IPS-NIHi7 (cell line): ENCODE measurements at regions not wholly inside any gene's neighbourhood (a gene's known extent, or its start where the extent isn't known, plus 50 kb on each side); places are given as distances from the start of the nearest gene placed in this dataset.
"Not testable (repeated sequence)": the region's sequence is repeated elsewhere in the genome, so short reads cannot be mapped to it uniquely, and the experiment has no call there.

Experiments used
- DNase-seq: peaks from one replicate; pipeline ENCODE4 v3.0.0; 2012; ENCODE audit warnings: mixed read lengths; ENCODE audit errors: extremely low spot score

DNA sequence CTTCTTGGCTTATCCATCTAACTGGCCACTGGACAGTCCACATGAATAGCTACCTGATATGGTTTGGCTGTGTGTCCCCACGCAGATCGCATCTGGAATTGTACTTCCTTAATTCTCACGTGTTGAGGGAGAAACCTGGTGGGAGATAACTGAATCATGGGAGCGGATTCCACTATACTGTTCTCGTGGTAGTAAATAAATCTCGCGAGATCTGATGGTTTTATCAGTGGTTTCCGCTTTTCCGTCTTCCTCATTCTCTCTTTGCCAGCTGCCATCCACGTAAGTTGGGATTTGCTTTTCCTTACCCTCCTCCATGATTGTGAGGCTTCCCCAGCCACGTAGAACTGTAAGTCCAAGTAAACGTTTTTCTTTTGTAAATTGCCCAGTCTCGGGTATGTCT lies 1496.4 kb downstream of the KHDRBS2 start:
- not testable (repeated sequence) for DNase-seq

DNA sequence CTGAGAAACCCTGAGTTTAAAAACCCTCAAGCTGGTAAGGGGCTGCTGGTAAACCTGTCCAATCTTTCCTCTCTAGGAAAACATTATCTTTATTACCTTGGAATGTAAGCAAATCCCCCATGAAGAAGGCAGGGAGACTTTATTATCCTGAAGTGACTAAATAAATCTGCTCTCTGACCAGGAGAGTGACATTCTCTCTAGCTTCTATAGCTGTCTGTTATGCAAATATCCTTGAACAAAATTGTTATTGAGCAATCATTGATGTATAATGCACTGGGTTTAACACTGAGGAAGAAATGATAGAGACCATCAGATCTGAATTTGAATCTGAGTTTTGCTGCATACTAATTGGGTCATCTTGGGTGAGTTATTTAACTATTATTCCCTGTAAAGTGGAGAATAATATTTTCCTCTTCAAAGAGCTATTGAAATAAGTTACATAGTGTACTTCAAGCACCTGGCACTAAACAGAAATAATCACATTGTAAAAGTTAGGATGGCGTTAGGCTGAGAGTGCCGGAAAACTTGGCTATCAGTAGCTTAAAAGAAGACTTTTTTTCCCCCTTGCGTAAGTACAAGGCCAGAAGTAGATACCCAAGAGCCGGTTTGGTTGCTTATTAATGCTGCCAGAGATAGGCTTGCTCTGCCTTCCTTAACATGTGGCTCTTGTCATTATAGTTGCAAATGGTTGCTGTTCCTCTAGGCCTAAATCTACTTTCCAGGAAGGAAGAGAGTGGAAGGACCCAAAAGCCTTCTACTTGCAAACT lies 1503.1 kb downstream of the KHDRBS2 start:
- not testable (repeated sequence) for DNase-seq

DNA sequence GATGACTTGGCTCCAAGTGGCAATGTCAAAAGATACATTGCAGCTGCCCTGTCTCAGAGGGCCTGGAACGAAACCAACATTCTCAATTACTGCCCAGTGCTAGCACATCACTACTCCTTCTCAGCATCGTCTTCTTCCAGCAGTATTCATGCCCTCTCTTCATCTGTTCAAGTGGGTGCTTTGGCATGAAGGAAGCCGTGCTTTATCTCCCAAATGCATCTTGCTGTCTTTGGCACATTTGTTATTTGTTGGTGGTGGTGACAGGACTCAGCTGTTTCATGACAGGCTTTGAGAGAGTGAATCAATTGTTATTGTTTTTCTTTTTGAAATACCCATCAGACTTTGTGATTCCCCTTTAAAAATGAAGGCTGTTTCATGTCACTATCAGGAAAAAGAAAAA lies 1506.4 kb downstream of the KHDRBS2 start:
- DNase-seq, result not testable (repeated sequence)

DNA sequence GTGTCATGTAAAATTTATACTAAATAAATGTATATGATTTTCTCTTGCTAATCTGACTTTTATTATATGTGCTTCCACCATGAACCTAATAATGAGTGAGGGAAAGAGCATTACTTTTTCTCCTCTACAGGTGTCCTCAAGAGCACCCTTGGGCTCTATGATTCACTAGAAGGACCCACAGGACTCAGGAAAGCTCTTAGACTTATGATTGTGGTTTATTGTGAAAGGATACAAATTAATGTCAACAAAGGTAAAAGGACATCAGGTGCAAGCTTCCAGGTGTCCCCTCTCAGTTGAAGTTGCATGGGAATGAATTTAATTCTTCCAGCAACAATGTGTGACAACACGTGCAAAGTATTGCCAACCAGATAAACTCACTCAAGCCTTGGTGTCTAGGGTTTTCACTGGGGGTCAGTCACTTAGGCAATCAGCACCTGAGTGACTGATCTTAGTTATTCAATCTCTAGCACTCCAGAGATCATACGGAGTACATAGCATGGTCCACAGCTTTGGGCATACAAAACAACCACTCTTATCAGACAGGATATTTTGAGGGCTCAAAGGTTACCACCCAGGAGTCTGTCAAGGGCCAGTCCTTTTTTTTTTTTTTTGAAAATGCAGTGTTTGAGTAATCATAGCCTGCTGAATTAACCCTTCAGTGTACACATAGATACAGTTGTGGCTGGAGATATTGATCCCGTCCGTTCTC lies 1518.1 kb downstream of the KHDRBS2 start:
- DNase-seq, result not testable (repeated sequence)

DNA sequence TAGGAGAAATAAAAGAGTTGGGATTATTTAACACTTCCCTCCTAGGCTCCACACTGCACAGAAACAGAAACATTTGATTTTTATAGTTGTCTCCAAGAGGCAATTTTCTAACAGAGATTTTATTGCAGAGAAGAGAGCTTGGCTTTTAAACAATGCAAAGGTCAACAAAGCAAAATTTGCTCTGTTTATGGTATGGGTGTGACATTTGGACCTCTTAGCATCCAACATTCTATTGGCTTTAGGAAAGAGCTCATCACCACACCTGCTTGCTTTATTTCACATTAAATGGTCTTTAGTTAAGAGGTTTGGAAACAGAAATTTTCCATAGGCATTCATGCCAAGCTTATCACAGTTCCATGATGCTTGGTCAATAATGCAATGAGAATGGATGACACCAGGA lies 1520.7 kb downstream of the KHDRBS2 start:
- DNase-seq, result not testable (repeated sequence)

DNA sequence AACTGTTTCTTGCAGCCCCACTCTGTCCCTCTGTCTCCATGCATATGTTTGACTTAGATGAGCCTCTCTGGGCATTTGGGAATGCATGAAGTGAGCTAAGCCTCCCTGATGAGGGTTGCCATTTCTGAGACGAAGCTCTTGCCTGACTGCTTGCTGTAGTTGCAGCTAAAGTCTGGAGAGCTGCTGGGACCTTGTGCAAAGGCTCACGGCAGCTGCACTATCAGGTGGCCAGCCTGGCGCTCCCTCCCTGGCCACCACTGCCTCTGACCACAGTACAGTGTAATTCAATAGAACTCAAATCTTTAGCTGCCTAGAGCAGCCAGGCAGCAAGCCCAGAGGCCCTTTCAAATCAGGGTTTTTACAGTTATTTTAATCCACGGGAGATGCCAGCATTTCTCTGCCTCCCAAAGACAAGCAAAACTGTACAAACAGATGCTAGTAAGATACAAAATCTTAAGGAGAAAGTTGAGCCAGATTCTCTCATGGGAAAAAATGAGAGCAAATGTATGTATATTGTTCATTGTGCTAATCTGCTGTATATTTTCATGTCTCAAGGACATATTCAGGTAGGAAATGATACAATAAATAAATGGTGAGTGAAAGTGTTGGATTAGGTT lies 1522.5 kb downstream of the KHDRBS2 start:
- DNase-seq, result not testable (repeated sequence)

DNA sequence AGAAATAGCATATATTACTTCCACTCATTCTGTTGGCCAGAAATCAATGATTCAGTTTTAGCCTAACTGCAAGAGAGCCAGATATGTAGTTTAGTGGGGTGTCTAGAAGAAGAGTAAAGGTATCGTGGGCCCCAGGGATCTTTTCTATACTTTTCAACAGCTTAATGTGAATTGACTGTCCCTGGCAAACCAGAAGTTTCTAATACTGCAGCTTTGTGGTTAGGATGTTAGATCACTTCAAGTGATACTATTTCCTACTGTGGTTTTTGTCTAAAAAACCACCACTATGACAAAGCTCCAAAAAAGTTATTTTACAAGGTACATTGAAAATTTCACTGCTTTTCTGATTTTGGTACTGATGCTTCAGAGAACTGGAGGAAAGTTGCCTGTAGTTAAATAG lies 1525.1 kb downstream of the KHDRBS2 start:
- DNase-seq, result not testable (repeated sequence)

DNA sequence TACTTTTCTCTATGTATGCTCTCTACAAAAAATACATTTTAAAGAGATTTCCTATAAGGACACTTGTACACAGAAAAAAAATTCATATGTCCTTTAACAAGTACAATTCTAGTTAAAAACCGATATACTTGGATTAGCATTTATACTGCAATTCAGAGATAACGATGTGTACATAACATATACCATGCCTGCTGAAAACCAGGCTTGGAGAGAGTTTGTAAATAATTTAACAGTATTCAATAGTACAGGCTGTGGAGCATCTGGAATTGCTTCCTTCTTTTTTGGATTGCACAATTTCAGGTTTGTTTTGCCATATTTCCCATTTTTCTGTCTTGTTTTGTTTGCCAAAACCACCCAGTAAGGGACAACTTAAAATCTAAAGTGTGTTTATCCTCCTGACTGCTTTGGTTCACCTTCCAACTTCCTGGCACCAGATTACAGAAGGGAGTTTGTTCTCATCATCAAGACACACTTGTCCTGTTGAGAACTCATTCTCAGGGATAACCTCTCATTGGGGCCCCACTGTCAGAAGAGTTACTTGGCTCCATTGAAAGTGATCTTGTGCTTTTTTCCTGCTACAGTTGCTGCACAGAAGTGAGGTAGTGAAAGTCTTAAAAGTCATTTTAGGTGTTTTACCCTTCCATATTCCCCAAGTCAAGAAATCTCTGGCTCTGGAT lies 1526.7 kb downstream of the KHDRBS2 start:
- not testable (repeated sequence) for DNase-seq

DNA sequence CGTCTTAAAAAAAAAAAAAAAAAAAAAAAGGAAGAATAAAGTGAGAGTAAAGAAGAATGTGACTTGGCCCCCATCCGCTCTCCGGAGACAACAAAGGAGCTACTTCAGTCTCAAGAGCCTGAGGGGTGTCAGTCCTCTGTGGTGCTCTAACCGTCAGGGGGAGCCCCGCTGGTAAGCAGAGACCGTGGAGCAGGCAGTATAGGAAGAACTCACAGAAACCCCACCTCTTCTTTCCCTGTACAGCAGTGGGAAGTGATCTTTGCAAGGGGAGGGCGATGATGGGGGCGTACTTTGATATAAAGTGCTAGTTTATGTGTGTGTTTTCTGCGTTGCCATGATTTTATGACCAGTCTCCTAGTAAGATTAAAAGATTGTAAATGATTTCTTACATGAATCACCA lies 1527.3 kb downstream of the KHDRBS2 start:
- DNase-seq, result not testable (repeated sequence)

DNA sequence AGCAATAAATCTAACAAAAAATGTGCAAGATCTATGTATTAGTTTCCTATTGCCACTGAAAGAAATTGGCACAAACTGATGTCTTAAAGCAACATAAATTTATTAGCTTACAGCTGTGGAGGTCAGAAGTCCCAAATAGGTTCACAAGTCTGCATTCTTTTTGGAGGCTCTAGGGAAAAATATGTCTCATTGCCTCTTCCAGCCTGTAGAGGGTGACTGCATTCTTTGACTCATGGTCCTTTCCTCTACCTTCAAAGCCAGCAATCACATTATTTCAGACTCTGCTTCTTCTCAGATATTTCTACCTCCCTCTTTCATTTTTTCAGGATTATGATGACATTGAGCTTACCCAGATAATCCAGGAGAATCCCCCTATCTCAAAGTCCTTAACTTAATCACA lies 1531.1 kb downstream of the KHDRBS2 start:
- DNase-seq, result peak; percentile 5

DNA sequence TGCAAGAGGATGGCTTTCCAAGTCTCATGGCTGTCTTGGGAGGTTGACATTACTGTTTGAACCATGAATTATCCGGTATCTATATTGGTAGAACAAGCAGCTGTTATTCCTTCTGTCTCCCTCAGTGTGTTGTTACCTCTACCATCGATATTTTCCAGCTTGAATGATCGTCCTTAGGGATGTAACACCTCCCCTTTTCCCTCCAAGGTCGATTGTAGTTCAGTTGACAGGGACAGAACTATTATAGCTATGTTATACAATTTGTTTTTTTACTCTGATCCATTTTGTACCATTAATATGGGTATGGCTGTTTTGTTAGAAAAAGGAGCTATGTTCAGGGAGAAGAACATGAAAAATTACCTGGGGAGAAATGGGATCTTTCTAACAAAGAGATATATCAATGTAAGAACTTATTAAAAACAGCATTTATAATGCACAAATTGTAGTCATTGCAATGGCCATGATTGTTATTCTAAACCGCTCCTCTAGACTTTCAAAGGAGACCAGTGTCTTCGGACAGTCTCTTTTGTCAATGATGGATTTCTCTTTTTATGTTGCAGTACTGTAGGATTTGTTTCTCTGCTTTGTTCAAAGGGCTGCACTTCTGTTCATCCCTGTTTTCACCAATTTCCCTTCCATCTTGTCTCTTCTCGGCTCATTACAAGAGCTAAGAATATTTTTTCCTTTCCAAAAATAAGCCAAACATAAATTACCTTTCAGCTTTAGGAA lies 1535.5 kb downstream of the KHDRBS2 start:
- not testable (repeated sequence) for DNase-seq

DNA sequence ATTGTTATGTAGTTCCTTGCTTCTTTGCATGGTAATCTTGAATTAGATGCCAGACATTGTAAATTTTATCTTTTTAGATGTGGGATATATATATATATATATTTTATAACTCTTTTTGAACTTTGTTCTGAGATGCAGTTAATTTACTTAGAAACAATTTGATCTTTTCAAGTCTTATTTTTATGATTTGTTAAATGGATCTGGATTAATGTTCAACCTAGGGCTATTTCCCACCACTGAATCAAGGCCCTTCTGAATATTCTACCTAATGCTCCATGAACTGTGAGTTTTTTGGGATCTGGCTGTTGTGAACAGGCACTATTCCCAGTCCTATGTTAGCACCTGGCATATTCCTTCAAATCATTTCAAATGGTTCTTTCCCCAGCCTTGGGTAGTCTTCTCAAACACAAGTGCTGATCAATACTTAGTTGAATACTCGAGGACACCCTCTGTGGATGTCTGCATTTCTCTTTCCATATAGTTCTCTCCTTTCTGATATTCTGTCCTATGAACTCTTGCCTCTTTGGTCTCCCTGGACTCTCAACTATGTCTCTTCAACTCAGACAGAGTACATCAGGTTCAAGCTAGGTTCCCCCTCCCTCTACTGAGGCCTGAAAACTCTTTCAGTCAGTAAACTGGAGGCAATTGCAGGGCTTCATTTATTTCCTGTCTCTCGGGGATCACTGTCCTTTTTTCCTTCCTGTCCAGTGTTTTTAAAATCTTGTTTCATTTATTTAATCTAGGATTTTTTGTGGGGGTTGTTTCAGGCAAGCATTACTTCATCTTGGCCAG lies 1538.1 kb downstream of the KHDRBS2 start:
- DNase-seq, result not testable (repeated sequence)

DNA sequence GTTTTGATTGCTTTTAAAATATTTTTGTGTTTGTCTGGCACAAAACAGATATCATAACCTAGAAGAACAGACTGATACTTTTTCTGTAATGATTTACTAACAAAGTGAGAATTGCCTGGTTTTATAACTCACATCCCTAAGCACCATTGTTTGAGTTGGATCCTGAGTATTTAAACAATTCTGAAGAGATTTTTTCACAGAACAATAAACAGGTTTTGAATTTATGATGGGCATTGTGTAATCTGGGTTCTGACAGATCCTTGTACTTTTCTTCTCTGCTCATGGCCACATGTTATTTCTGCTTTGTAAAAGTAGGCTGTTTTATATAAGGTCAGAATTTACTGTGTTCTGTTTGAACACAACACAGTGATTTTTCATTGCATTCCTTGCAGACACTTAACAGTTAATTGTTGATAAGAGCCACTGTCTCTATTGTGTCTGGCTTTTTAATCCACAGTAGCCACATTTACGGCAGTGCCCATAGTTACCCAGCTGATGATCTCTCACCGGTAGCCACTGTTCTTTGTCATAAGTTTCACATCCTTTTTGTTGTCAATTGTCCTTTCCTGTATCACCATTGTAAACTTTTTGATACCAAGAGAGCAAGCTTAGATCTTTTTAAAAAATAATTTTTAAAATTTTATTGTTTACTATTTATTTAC lies 1548.1 kb downstream of the KHDRBS2 start:
- not testable (repeated sequence) for DNase-seq

DNA sequence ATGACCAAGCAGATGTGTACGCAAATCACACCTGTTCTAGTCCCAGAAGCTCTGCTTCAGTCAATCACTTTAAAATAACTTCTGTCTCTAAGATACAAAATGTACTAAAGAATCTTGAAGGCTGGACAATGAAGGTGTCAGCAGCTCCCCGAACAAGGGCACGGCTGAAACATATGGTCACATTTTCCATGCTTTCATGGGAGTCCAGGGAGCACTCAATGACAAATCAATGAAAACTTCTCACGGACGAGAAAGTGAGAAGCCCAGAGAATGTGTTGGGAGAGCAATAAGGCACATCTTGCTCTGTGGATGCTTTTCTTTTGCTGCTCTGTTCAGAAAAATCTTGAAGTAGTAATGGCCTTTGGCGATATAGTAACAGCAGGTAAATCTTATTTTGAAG lies 1548.7 kb downstream of the KHDRBS2 start:
- DNase-seq, result not testable (repeated sequence)

DNA sequence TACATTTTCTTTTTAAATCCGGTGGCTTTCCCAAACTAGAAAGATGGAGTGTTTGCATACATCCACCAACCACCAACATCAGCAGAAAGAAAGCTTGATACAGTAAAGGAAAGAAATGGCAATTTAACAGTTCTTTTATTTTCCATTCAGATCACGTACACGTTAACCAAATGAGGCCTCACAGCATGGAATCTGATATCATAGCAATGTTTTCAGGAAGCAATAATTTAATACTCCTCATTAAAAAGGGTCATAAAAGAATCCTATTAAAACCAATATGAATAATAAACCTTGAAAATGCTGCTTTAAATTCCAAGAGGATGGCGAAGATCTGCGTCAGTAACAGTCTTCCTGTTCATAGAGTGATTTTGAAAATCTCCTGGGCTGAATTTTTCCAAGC lies 1562.1 kb downstream of the KHDRBS2 start:
- DNase-seq, result not testable (repeated sequence)

DNA sequence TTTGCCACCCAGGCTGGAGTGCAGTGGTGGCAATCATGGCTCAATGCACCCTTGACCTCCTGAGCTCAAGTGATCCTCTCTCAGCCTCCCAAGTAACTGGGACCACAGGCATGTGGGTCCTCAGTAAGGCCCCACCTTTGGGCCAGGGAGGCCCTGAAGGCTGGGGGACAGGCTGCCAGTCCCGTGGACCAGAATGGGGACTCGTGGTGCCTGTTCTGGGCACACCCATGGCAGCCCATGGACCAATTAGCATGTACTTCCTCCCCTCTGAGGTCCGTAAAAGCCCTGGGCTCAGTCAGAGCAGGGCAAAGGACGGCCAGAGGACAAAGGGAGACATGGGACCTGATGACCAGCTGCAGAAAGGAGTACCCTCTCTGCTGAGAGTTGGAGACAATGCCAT lies 1590.8 kb downstream of the KHDRBS2 start:
- no peak for DNase-seq

DNA sequence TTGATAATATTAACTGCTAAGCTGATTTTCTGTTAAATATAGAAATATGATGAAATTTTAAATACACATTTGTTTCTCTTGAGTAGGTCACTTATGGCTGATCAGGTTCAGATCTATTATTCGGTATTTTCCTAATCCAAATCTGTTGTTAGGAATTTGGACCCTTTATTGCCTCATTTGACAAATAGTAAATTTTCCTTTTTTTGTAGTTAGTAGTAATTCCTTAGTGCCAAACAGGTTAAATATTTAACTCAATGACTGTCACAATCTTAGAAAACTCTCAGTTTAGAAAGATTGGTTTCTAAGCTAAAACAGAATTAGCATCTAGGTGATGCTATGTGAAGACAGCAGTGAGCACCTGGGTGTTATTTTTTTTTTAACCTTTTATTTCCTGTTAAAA lies 1598.9 kb downstream of the KHDRBS2 start:
- no peak for DNase-seq

DNA sequence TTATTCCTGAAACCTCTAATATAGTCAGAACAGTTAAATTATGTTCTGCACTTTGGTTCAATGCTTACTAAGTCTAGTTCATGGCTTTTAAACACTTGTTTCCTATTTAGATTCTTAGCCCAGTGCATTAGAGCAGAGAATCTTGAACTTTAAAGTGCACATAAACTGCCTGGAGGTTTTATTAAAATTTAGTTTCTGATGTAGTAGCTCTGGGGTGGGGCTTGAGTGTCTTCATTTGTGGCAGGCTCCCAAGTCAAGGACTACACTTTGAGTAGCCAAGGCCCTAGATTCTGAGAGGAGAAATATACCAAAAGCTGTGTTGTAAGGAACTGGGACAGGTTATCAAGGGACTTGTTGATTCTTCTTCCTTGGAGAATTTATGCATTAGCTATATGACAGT lies 1604.2 kb downstream of the KHDRBS2 start:
- no peak for DNase-seq

DNA sequence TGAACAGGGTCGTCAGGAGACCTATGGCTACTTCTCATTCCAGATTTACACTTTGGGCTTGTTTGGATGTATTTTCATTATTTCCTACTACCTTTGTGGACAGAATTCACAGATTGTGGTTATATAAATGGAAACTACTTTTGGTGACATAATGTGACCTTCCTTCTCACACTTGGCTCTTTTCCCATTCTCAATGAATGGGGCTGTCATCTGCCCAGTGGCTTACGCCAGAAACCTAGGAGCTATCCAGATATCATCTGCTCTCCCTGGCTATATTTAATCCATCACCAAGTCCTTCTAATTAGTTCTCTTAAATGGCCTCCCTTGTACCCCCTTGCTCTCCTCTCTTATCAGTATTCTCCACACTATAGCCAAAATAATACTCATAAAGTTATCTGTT lies 1606.8 kb downstream of the KHDRBS2 start:
- no peak for DNase-seq

DNA sequence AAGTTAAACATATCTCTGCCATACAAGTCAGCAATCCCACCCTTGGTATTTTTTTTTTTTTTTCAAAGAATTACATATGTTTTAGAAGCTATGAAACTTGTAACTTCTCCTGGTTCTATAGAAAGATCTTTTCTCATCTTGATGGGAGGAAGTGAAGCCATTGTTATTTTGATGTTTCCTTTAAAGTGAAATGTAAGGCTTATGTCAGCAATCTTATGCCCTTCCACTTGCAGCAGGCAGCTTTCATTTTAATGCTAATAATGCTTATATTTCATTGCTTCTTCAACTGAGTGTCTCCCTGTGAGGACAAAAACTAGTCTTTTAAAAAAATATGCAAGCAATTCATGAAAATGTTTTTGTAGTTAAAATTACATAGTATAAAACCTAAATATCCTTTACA lies 1614.7 kb downstream of the KHDRBS2 start:
- no peak for DNase-seq
